ENCODE measurements at regions not wholly inside any gene's neighbourhood (a gene's known extent, or its start where the extent isn't known, plus 50 kb on each side); places are given as distances from the start of the nearest gene placed in this dataset.

GRCh38 chr20:53737396-53738038 is 143.9 kb upstream of the ZNF217 start:
- TF ChIP-seq CTCF (IDR thresholded peaks at IDR 0.05) (no peak), EZH2 (IDR thresholded peaks at IDR 0.05) (no peak), EZH2phosphoT487 (IDR thresholded peaks at IDR 0.05) (no peak)

Measured in neural progenitor cell (in vitro differentiated cells).